ENCODE measurements at regions not wholly inside any gene's neighbourhood (a gene's known extent, or its start where the extent isn't known, plus 50 kb on each side); places are given as distances from the start of the nearest gene placed in this dataset.

GRCh38 chr2:187834787-187835186, 280.6 kb upstream of the TFPI start:
- no peak overlapping the region for H3K27ac ChIP-seq
- TF ChIP-seq ZFX (IDR thresholded peaks at IDR 0.05) (no peak), CTCF (conservative IDR thresholded peaks at IDR 0.05) (no peak)

- no peak overlapping the region for H3K27ac ChIP-seq
- TF ChIP-seq ZFX (IDR thresholded peaks at IDR 0.05) (no peak), CTCF (conservative IDR thresholded peaks at IDR 0.05) (no peak)
Measured at GRCh38 chr2:187838690-187839089, 284.5 kb upstream of the TFPI start.

GRCh38 chr2:187842315-187842714, 288.1 kb upstream of the TFPI start:
- TF ChIP-seq CTCF (conservative IDR thresholded peaks at IDR 0.05) (no peak), ZFX (IDR thresholded peaks at IDR 0.05) (no peak)
- H3K27ac ChIP-seq = no peak overlapping the region

GRCh38 chr2:187842978-187843847, 289.0 kb upstream of the TFPI start:
- H3K27ac ChIP-seq = no peak overlapping the region
- no peak for TF ChIP-seq ZFX (IDR thresholded peaks at IDR 0.05)
- TF ChIP-seq CTCF (conservative IDR thresholded peaks at IDR 0.05) = peak; percentile 62

- H3K27ac ChIP-seq = no peak overlapping the region
- TF ChIP-seq ZFX (IDR thresholded peaks at IDR 0.05) (no peak), CTCF (conservative IDR thresholded peaks at IDR 0.05) (no peak)
Measured at GRCh38 chr2:187847245-187848208, 293.3 kb upstream of the TFPI start.

GRCh38 chr2:187851955-187852561, 297.8 kb upstream of the TFPI start:
- H3K27ac ChIP-seq = peak overlapping the region; percentile 49; the same call in 1 of the 2 replicates
- no peak for TF ChIP-seq ZFX (IDR thresholded peaks at IDR 0.05)
- no peak for TF ChIP-seq CTCF (conservative IDR thresholded peaks at IDR 0.05)
